ENCODE measurements at regions not wholly inside any gene's neighbourhood (a gene's known extent, or its start where the extent isn't known, plus 50 kb on each side); places are given as distances from the start of the nearest gene placed in this dataset.

- TF ChIP-seq CTCF (IDR thresholded peaks at IDR 0.05; ENCODE audit: low read depth, low read length, missing input control): no peak
- no peak for TF ChIP-seq SP1 (IDR thresholded peaks at IDR 0.05)
- no peak for TF ChIP-seq RAD21 (IDR thresholded peaks at IDR 0.05)
- TF ChIP-seq TAF1 (conservative IDR thresholded peaks at IDR 0.05): no peak
Measured at GRCh38 chr7:132677918-132678317, 101.6 kb upstream of the PLXNA4 start.
